ENCODE measurements at regions not wholly inside any gene's neighbourhood (a gene's known extent, or its start where the extent isn't known, plus 50 kb on each side); places are given as distances from the start of the nearest gene placed in this dataset.

GRCh38 chr13:44063881-44064280 lies 184.2 kb downstream of the LACC1 start (continued):
- no peak for TF ChIP-seq ATF2 (IDR thresholded peaks at IDR 0.05; ENCODE audit: low read length)
- no peak for TF ChIP-seq FOSL1 (IDR thresholded peaks at IDR 0.05; ENCODE audit: insufficient read depth, low read depth, low read length)
- TF ChIP-seq KDM1A (IDR thresholded peaks at IDR 0.05; ENCODE audit: borderline replicate concordance, low read length) = no peak
- TF ChIP-seq YY1 (IDR thresholded peaks at IDR 0.05; ENCODE audit: low read depth, low read length) = no peak
- TF ChIP-seq SAP30 (IDR thresholded peaks at IDR 0.05; ENCODE audit: insufficient read depth, insufficient replicate concordance, low read length) = no peak
- no peak for TF ChIP-seq SP4 (IDR thresholded peaks at IDR 0.05; ENCODE audit: low read length)
- TF ChIP-seq PHF8 (conservative IDR thresholded peaks at IDR 0.05; ENCODE audit: low read depth, low read length) = no peak
- no peak for TF ChIP-seq NRF1 (IDR thresholded peaks at IDR 0.05; ENCODE audit: low read depth, low read length)
- TF ChIP-seq, protein P1, sequence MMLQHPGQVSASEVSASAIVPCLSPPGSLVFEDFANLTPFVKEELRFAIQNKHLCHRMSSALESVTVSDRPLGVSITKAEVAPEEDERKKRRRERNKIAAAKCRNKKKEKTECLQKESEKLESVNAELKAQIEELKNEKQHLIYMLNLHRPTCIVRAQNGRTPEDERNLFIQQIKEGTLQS (IDR thresholded peaks at IDR 0.05; ENCODE audit: insufficient read depth, low read depth, low read length) = no peak
